Panc1 (cell line): ENCODE measurements at regions not wholly inside any gene's neighbourhood (a gene's known extent, or its start where the extent isn't known, plus 50 kb on each side); places are given as distances from the start of the nearest gene placed in this dataset.

Experiments
- ATAC-seq: fragments of 200-7000 bp; cut with Tn5 transposase; 2 replicates; pipeline ENCODE4 v1.9.1; 2020; ENCODE audit warnings: mild to moderate bottlenecking, moderate library complexity
- BruUV-seq: library from RNA; stranded (reverse); fragments of 400-500 nt; replicated peaks from 2 replicates; lab custom pipeline; 2021; lab: Mats Ljungman, UMichigan
- CTCF ChIA-PET: fragments of 300-600 bp; sonication (Branson Sonifier 250); formaldehyde crosslinking; loops from one replicate; lab custom pipeline; 2022; ENCODE audit warnings: antibody characterized with exemption; lab: Charles Lee
- POLR2A ChIA-PET: fragments of 300-600 bp; sonication (Branson Sonifier 250); formaldehyde crosslinking; loops from one replicate; lab custom pipeline; 2022; ENCODE audit warnings: antibody characterized with exemption; lab: Charles Lee
- DNase-seq: peaks from one replicate; pipeline ENCODE4 v3.0.0-alpha.2; 2010; ENCODE audit warnings: low read depth, low spot score
- H3K27ac ChIP-seq: 2 replicates; pipeline ENCODE4 v1.5.1; 2011; ENCODE audit warnings: mild to moderate bottlenecking, low read length, inconsistent platforms
- H3K27me3 ChIP-seq: fragments of 200-500 bp; sonication (Bioruptor generic); 2 replicates; pipeline ENCODE4 v1.6.0; 2014; ENCODE audit warnings: low read length, inconsistent platforms; ENCODE audit not compliant: control insufficient read depth, insufficient read depth
- H3K36me3 ChIP-seq: fragments of 200-500 bp; sonication (Bioruptor generic); 2 replicates; pipeline ENCODE4 v1.5.1; 2014; ENCODE audit warnings: inconsistent platforms, mild to moderate bottlenecking, low read length, moderate library complexity; ENCODE audit not compliant: control insufficient read depth, insufficient read depth
- H3K4me1 ChIP-seq: 2 replicates; pipeline ENCODE4 v1.5.1; 2011; ENCODE audit warnings: inconsistent platforms, mild to moderate bottlenecking, low read length, moderate library complexity; ENCODE audit not compliant: control insufficient read depth, insufficient read depth
- H3K4me3 ChIP-seq, 2 experiments: 2 replicates each; pipeline ENCODE4 v1.5.1; 2011 to 2012; ENCODE audit warnings: low read depth in 2 of 2, low read length in 2 of 2, mild to moderate bottlenecking in 2 of 2, inconsistent platforms in 1 of 2, moderate library complexity in 1 of 2
- H3K9me3 ChIP-seq: fragments of 200-500 bp; sonication (Bioruptor generic); 2 replicates; pipeline ENCODE4 v1.5.1; 2014; ENCODE audit warnings: low read depth, mild to moderate bottlenecking, inconsistent platforms, low read length, moderate library complexity; ENCODE audit not compliant: control insufficient read depth, insufficient read depth
- POLR2AphosphoS5 ChIP-seq: IDR thresholded peaks from 2 replicates; pipeline ENCODE4 v1.6.1; 2012; ENCODE audit warnings: mild to moderate bottlenecking, low read depth, low read length, moderate library complexity
- SIN3A ChIP-seq: IDR thresholded peaks from 2 replicates; pipeline ENCODE4 v1.6.1; 2012; ENCODE audit warnings: low read depth, mild to moderate bottlenecking, low read length, moderate library complexity, borderline replicate concordance; ENCODE audit not compliant: insufficient read depth
- TCF7L2 ChIP-seq: IDR thresholded peaks from 2 replicates; pipeline ENCODE4 v1.6.1; 2011; ENCODE audit warnings: mild to moderate bottlenecking, low read depth, low read length, inconsistent platforms
- in situ Hi-C: cut with HindIII; loops from 2 replicates; pipeline ENCODE4 v1.10.0; 2016; ENCODE audit warnings: low sequenced_read_pairs, low pct_unique_long_range_greater_than_20kb
- intact Hi-C: fragments of 100-400 bp; cut with micrococcal nuclease; formaldehyde crosslinking; loops from one replicate; pipeline ENCODE4 v1.10.0; 2022; ENCODE audit not compliant: unreplicated experiment
- TF ChIP-seq, protein P1 (sequence below): fragments of 450-650 bp; IDR thresholded peaks from 2 replicates; pipeline ENCODE4 v1.5.1; 2017; ENCODE audit warnings: mild to moderate bottlenecking
- TF ChIP-seq, protein P2 (sequence below), 2 experiments: IDR thresholded peaks; 2 replicates each; pipeline ENCODE4 v1.6.1; 2011 to 2012; ENCODE audit warnings: low read depth in 2 of 2, control low read depth in 1 of 2, low read length in 1 of 2, mild to moderate bottlenecking in 1 of 2, moderate library complexity in 1 of 2; ENCODE audit not compliant: insufficient read depth in 1 of 2

DNA sequence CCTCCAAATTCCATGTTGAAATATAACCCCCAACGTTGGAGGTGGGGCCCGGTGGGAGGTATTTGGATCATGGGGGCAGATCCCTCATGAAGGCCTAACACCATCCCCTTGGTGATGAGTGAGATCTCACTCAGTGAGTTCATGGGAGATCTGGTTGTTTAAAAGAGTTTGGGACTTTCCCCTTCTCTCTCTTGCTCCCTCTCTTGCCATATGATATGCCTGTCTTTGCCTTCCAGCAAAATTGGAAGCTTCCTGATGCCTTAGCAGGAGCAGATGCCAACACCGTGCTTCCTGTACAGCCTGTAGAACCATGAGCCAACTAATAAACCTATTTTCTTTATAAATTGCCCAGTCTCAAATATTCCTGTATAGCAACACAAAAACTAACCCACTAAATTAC, 55.7 kb upstream of the CDK1 start:
- in situ Hi-C loops = no loop called here
- Histone ChIP-seq H3K36me3 (no peaks in the 10 kb centered on the region), H3K27ac (no peak overlapping the region), H3K4me1 (no peaks in the 10 kb centered on the region), H3K9me3 (no peaks in the 10 kb centered on the region), H3K4me3 (no peak overlapping the region), H3K27me3 (peaks cover 15% of the 10 kb centered on the region)
- TF ChIP-seq, protein P1, sequence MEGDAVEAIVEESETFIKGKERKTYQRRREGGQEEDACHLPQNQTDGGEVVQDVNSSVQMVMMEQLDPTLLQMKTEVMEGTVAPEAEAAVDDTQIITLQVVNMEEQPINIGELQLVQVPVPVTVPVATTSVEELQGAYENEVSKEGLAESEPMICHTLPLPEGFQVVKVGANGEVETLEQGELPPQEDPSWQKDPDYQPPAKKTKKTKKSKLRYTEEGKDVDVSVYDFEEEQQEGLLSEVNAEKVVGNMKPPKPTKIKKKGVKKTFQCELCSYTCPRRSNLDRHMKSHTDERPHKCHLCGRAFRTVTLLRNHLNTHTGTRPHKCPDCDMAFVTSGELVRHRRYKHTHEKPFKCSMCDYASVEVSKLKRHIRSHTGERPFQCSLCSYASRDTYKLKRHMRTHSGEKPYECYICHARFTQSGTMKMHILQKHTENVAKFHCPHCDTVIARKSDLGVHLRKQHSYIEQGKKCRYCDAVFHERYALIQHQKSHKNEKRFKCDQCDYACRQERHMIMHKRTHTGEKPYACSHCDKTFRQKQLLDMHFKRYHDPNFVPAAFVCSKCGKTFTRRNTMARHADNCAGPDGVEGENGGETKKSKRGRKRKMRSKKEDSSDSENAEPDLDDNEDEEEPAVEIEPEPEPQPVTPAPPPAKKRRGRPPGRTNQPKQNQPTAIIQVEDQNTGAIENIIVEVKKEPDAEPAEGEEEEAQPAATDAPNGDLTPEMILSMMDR = no peak
- TF ChIP-seq, protein P2, sequence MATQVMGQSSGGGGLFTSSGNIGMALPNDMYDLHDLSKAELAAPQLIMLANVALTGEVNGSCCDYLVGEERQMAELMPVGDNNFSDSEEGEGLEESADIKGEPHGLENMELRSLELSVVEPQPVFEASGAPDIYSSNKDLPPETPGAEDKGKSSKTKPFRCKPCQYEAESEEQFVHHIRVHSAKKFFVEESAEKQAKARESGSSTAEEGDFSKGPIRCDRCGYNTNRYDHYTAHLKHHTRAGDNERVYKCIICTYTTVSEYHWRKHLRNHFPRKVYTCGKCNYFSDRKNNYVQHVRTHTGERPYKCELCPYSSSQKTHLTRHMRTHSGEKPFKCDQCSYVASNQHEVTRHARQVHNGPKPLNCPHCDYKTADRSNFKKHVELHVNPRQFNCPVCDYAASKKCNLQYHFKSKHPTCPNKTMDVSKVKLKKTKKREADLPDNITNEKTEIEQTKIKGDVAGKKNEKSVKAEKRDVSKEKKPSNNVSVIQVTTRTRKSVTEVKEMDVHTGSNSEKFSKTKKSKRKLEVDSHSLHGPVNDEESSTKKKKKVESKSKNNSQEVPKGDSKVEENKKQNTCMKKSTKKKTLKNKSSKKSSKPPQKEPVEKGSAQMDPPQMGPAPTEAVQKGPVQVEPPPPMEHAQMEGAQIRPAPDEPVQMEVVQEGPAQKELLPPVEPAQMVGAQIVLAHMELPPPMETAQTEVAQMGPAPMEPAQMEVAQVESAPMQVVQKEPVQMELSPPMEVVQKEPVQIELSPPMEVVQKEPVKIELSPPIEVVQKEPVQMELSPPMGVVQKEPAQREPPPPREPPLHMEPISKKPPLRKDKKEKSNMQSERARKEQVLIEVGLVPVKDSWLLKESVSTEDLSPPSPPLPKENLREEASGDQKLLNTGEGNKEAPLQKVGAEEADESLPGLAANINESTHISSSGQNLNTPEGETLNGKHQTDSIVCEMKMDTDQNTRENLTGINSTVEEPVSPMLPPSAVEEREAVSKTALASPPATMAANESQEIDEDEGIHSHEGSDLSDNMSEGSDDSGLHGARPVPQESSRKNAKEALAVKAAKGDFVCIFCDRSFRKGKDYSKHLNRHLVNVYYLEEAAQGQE (IDR thresholded peaks at IDR 0.05; ENCODE audit: insufficient read depth in 1 of 2, low read depth in 2 of 2, low read length in 1 of 2) = no peak
- TF ChIP-seq TCF7L2 (no peak), POLR2AphosphoS5 (no peak), SIN3A (no peak)
- ATAC-seq = no peak
- no peak for DNase-seq
- BruUV-seq = no TSS peak
- ChIA-PET CTCF (no interaction called here), POLR2A (no interaction called here)
- intact Hi-C loops = no loop called here

DNA sequence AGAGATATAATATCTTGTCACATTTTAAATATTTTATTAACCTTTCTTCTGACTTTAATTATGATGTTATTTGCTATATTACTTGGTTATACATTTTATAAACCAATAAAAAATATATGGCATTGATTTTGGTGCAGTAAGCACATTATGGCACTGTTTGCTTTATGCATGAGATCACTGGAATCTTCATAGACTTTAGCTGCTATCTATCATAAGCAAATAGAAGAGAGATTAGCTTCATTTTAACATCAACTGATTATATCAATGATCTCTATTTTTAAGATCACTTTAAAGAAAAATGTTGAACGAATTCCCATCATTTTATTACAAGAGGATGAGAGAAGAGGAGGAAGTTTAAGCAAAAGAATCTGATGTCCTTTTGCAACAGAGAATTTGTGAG, 58.6 kb upstream of the CDK1 start:
- no peaks in the 10 kb centered on the region for H3K36me3 ChIP-seq
- H3K4me3 ChIP-seq = no peak overlapping the region
- H3K27me3 ChIP-seq = peaks cover 3% of the 10 kb centered on the region; the same call in 1 of the 2 replicates
- intact Hi-C loops = no loop called here
- in situ Hi-C loops = no loop called here
- no TSS peak for BruUV-seq
- H3K4me1 ChIP-seq = no peaks in the 10 kb centered on the region
- no peak overlapping the region for H3K27ac ChIP-seq
- H3K9me3 ChIP-seq = no peaks in the 10 kb centered on the region
- TF ChIP-seq, protein P2 (IDR thresholded peaks at IDR 0.05; ENCODE audit: insufficient read depth in 1 of 2, low read depth in 2 of 2, low read length in 1 of 2) = no peak
- no peak for TF ChIP-seq SIN3A
- TF ChIP-seq, protein P1 = no peak
- no peak for TF ChIP-seq POLR2AphosphoS5
- TF ChIP-seq TCF7L2 = no peak
- ChIA-PET POLR2A (no interaction called here), CTCF (no interaction called here)
- no peak for ATAC-seq
- DNase-seq = no peak
